ENCODE measurements at regions not wholly inside any gene's neighbourhood (a gene's known extent, or its start where the extent isn't known, plus 50 kb on each side); places are given as distances from the start of the nearest gene placed in this dataset.

- TF ChIP-seq CTCF (conservative IDR thresholded peaks at IDR 0.05): no peak
- no peak for TF ChIP-seq ZFX (IDR thresholded peaks at IDR 0.05)
These were observed 140.2 kb upstream of the BRINP1 start for GRCh38 chr9:119509291-119509905.
